Keratinocyte (primary cell): ENCODE measurements at regions not wholly inside any gene's neighbourhood (a gene's known extent, or its start where the extent isn't known, plus 50 kb on each side); places are given as distances from the start of the nearest gene placed in this dataset.

ENCODE experiments used
- DNase-seq: peaks from one replicate; pipeline ENCODE4 v3.0.0-alpha.2; 2011; ENCODE audit warnings: low read depth, missing footprints, low spot score
- FAIRE-seq: peaks from 2 replicates; lab custom pipeline; 2011; peaks lifted over from hg19 to GRCh38; lab: Jason Lieb, UNC
- H2AFZ ChIP-seq: 2 replicates; pipeline ENCODE4 v1.6.0; 2012; ENCODE audit warnings: low read length, control low read depth, inconsistent platforms; ENCODE audit not compliant: control insufficient read depth
- H3K27ac ChIP-seq: 2 replicates; pipeline ENCODE4 v1.5.1; 2011; ENCODE audit warnings: low read length; ENCODE audit not compliant: control insufficient read depth, insufficient read depth
- H3K27me3 ChIP-seq: 3 replicates; pipeline ENCODE4 v1.6.0; 2011; ENCODE audit warnings: low read length; ENCODE audit not compliant: control insufficient read depth, insufficient read depth; ENCODE audit errors: extremely low read depth
- H3K36me3 ChIP-seq, 2 experiments: 2 replicates in 1 of 2; 3 replicates in 1 of 2; pipeline ENCODE4 v1.5.1; 2011; ENCODE audit warnings: low read length in 2 of 2, mild to moderate bottlenecking in 1 of 2; ENCODE audit not compliant: control insufficient read depth in 2 of 2, insufficient read depth in 2 of 2; ENCODE audit errors: extremely low read depth in 1 of 2
- H3K4me1 ChIP-seq: 3 replicates; pipeline ENCODE4 v1.5.1; 2011; ENCODE audit warnings: low read length; ENCODE audit not compliant: control insufficient read depth, insufficient read depth; ENCODE audit errors: extremely low read depth
- H3K4me2 ChIP-seq: 3 replicates; pipeline ENCODE4 v1.6.0; 2011; ENCODE audit warnings: low read depth, low read length; ENCODE audit not compliant: control insufficient read depth, insufficient read depth; ENCODE audit errors: extremely low read depth
- H3K4me3 ChIP-seq, 3 experiments: fragments of 200-600 bp in 1 of 3; sonication (generic) in 1 of 3; 2 replicates in 2 of 3; 3 replicates in 1 of 3; pipeline ENCODE4 v1.5.1; 2011 to 2016; ENCODE audit warnings: low read length in 3 of 3, mild to moderate bottlenecking in 3 of 3, control low read depth in 2 of 3, inconsistent platforms in 1 of 3, low read depth in 1 of 3, mixed read lengths in 1 of 3, mixed run types in 1 of 3, moderate library complexity in 1 of 3; ENCODE audit not compliant: control insufficient read depth in 2 of 3, insufficient read depth in 2 of 3; ENCODE audit errors: extremely low read depth in 1 of 3
- H3K79me2 ChIP-seq: 2 replicates; pipeline ENCODE4 v1.6.0; 2012; ENCODE audit warnings: low read length; ENCODE audit not compliant: control insufficient read depth, insufficient read depth
- H3K9ac ChIP-seq: 3 replicates; pipeline ENCODE4 v1.6.0; 2011; ENCODE audit warnings: low read length; ENCODE audit not compliant: control insufficient read depth, insufficient read depth; ENCODE audit errors: extremely low read depth
- H3K9me1 ChIP-seq: 3 replicates; pipeline ENCODE4 v1.6.0; 2011; ENCODE audit warnings: low read length; ENCODE audit not compliant: control insufficient read depth, insufficient read depth; ENCODE audit errors: extremely low read depth
- H3K9me3 ChIP-seq: 2 replicates; pipeline ENCODE4 v1.5.1; 2012; ENCODE audit warnings: low read depth, low read length; ENCODE audit not compliant: control insufficient read depth
- H4K20me1 ChIP-seq: 3 replicates; pipeline ENCODE4 v1.6.0; 2011; ENCODE audit warnings: low read length; ENCODE audit not compliant: control insufficient read depth, insufficient read depth; ENCODE audit errors: extremely low read depth
- CTCF ChIP-seq, 3 experiments: IDR thresholded peaks in 1 of 3; conservative IDR thresholded peaks in 1 of 3; optimal IDR thresholded peaks in 1 of 3; 2 replicates in 2 of 3; 3 replicates in 1 of 3; pipeline versions ENCODE3 to v1.5.1; 2011; ENCODE audit warnings: low read length in 3 of 3, mild to moderate bottlenecking in 3 of 3, moderate library complexity in 2 of 3, control low read depth in 1 of 3, inconsistent platforms in 1 of 3; ENCODE audit not compliant: insufficient read depth in 2 of 3; ENCODE audit errors: extremely low read depth in 1 of 3
- EZH2 ChIP-seq: IDR thresholded peaks from one replicate; pipeline ENCODE4 v1.6.1; 2012; ENCODE audit warnings: inconsistent platforms, mild to moderate bottlenecking, low read length, moderate library complexity
- dilution Hi-C: fragments of 300-500 bp; cut with MboI; formaldehyde crosslinking; loops from one replicate; pipeline ENCODE4 v1.7.0; 2020; ENCODE audit warnings: low sequenced_read_pairs; ENCODE audit not compliant: extremely low pct_ligation_motif_present

- H3K27ac ChIP-seq = no peak overlapping the region
- H3K27me3 ChIP-seq = peaks cover 7% of the 10 kb centered on the region
- H3K9ac ChIP-seq = no peak overlapping the region
- no peak for TF ChIP-seq EZH2
- TF ChIP-seq CTCF (optimal IDR thresholded peaks at IDR 0.05 in 1 of 3, IDR thresholded peaks at IDR 0.05 in 1 of 3, conservative IDR thresholded peaks at IDR 0.05 in 1 of 3; ENCODE audit: extremely low read depth in 1 of 3, insufficient read depth in 2 of 3, low read length in 3 of 3) = no peak
- no peaks in the 10 kb centered on the region for H3K9me3 ChIP-seq
- DNase-seq (no peak), FAIRE-seq (no peak)
- H3K4me3 ChIP-seq = no peak overlapping the region
- no peak overlapping the region for H2AFZ ChIP-seq
- no peaks in the 10 kb centered on the region for H3K4me1 ChIP-seq
- H3K36me3 ChIP-seq = no peaks in the 10 kb centered on the region
- H3K9me1 ChIP-seq = no peaks in the 10 kb centered on the region
- dilution Hi-C loops = no loop called here
- H3K79me2 ChIP-seq = no peaks in the 10 kb centered on the region
- no peaks in the 10 kb centered on the region for H4K20me1 ChIP-seq
- H3K4me2 ChIP-seq = no peak overlapping the region
Measured at GRCh38 chr15:35838424-35839111, 292.6 kb upstream of the DPH6 start.

GRCh38 chr15:35842631-35843030 is 296.7 kb upstream of the DPH6 start:
- Histone ChIP-seq H3K4me2 (no peak overlapping the region), H3K27ac (no peak overlapping the region), H3K9me3 (no peaks in the 10 kb centered on the region), H4K20me1 (no peaks in the 10 kb centered on the region), H3K4me3 (no peak overlapping the region), H3K9me1 (no peaks in the 10 kb centered on the region), H3K27me3 (peaks cover 11% of the 10 kb centered on the region), H3K36me3 (no peaks in the 10 kb centered on the region), H3K9ac (no peak overlapping the region), H3K4me1 (no peaks in the 10 kb centered on the region), H2AFZ (no peak overlapping the region), H3K79me2 (no peaks in the 10 kb centered on the region)
- no peak for FAIRE-seq
- TF ChIP-seq CTCF (optimal IDR thresholded peaks at IDR 0.05 in 1 of 3, IDR thresholded peaks at IDR 0.05 in 1 of 3, conservative IDR thresholded peaks at IDR 0.05 in 1 of 3; ENCODE audit: extremely low read depth in 1 of 3, insufficient read depth in 2 of 3, low read length in 3 of 3) = no peak
- dilution Hi-C loops = no loop called here
- DNase-seq = no peak
